ENCODE measurements at regions not wholly inside any gene's neighbourhood (a gene's known extent, or its start where the extent isn't known, plus 50 kb on each side); places are given as distances from the start of the nearest gene placed in this dataset.
"Not testable (repeated sequence)": the region's sequence is repeated elsewhere in the genome, so short reads cannot be mapped to it uniquely, and the experiment has no call there.

DNA sequence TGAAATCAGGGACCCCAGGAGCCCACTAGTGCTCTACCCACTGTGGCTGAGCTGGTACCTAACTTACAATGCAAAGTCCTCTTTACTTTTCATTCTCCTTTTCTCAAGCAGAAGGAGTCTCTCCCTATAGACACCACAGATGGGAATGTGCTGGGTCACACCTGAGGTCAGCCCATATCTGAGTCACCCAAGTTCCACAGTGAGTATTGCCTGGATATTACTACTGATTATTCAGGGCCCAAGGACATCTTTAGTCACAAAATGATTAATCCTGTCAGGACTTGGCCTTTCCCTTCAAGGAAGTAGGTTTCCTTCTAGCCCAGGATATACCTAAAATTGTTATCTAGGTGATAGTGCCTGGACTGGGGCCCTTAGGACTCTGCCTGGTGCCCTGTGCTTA, 1305.2 kb downstream of the SI start:
- no peak for DNase-seq

DNA sequence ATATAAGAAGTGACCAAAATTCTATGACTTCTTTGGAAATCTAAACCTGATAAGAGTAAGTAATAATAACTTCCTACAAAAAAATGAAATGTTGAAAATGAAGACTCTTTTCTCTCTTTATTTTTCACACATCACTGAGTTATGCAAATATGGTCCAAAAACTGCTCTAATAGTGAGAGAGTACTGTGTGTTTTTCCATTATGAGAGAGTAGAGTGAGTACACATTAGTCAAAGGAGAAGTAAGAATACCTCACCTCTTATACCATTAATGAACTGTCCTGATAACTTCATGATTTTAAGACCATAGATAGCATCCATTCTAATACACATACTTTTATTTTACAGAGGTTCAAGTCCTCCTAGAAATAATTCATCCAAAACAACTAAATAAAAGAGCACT, 1310.2 kb downstream of the SI start:
- no peak for DNase-seq

DNA sequence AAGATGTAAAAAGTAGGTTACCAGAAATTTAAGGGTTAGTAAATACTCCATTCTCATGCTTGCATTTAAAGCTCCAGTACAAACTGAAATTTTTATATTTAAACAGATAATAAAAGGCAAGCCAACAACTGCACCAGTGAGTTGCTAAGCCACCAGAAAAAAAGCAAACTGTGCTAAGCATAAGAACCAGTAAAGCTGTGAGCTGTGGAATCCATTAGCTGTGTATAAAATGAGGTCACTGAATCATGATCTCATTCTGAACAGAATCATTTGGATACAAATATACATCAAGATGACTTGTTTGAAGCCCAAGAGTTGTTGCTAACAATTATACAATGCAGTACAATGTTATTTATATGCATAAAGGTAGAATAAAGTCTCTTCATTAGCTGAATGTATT, 1312.2 kb downstream of the SI start:
- no peak for DNase-seq

DNA sequence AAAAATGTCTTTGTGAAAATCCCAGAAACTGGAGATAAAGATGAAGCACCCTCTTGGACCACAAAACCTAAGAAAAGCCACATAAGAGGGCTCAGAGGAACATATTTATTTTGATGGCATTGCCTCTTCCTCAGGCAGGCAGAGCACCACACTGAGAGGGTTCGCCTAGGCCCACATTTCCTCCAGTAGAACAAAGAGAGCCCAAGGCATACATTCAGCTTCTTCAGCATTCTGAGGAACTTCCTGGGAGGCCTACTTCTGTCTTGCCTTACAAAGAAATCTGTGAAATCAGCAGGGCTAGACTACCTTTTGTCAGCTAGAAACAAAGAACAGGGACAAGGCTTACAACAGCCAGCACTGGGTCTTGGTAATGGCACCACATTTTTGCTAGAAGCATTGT, 1325.3 kb downstream of the SI start:
- DNase-seq = no peak

DNA sequence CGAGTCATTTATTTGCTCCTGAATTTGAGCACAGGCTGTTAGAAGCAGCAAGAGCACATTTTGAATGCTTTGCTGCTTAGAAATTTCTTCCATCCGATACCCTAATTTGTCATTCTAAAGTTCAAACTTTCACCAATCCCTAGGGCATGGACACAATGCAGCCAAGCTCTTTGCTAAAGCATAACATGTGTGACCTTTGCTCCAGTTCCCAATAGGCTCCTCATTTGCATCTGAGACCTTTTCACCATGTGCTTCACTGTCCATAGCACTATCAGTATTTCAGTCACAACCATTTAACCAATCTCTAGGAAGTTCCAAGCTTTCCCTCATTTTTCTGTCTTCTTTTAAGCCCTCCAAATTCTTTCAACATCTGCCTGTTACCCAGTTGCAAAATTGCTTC, 1333.1 kb downstream of the SI start:
- DNase-seq = no peak

DNA sequence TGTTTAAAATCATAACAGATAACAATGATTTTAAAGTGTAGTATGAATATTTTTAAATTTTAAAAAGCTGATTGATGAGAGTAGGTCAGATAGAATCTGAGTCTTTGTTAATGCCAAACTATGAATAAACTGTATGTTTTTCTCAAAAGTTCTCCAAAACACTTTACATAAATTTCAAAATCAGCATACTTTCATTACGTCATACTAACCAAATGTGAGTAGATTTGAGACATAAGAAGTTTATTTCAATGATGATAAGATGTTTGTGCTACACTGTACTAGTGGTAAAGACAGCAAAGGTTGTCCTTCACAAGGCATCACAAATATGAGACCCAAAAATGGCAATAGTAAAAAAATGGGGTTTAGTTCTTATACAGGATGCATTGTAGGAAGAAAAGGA, 1342.9 kb downstream of the SI start:
- DNase-seq = no peak

DNA sequence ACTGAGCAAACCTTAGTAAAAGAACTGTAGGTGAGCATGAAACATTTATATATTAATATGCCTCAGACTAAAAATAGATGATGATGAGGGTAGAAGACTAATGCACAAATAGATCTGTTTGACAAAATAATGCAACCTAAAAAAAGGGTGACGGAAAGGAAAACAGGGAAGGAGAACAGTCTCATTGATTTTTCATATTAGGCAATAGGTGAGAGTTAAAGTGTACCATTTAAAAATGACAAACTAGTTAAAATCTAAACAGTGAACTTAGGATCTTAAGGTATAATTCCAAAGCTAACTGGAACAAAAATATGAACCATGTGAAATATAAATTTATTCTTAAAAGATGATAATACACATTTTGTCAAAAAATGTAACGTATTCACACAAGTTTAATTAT, 1347.6 kb downstream of the SI start:
- DNase-seq = no peak

DNA sequence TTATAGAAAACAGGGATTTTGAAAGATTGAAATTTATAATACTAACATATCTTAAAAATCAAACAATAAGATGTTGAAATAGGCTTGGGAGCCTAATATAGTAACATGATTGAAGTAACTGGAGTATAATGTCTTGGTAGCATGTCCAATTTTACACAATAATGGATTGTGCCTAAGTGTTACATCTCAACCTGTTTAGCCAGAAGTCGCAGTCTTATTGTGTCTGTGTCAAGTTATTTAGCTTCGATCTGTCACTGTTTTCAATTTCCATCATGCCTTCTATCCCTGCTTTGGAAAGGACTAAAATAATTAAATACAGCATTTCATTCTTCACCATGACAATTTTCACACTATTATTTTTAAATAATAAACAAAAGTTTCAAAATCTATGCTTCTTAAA, 1352.2 kb downstream of the SI start:
- no peak for DNase-seq

DNA sequence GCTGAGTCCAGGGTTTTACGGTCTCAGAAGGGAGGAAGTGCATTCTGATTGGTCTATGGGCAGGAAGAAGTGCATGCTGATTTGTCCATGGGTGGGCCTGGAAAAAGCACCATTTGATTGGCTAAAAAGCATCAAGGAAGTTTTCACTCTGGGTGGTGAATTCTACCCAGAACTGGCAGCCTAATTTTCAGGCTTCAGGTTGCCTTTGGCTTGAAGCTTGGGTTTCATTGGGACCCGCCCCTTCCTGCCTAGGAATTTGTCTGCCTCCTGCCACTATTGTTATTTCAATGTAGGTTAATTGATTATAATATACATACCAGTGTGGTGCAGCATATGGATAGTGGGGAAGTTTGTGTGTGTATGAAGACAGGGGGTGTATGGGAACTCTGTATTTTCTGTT, 1355.9 kb downstream of the SI start:
- DNase-seq = no peak

DNA sequence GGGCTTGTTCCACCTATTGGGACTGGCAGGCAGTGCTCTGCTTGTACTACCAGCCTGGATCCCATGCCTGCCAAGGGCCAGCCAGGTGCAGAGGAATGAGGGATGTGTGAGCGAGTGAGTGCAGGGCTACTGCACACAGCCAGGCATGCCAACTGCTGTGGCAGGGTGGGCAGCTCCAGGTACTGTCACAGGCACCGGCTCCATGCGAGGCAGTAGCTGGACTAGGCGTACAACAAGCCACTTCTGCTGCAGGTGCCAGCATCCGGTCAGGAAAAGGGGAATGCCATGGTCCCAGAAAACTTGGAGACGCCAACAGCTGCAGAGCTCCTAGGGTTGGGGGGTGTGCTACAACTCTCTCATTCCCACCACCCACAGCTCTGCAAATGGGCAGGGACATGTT, 1356.7 kb downstream of the SI start:
- DNase-seq = no peak

DNA sequence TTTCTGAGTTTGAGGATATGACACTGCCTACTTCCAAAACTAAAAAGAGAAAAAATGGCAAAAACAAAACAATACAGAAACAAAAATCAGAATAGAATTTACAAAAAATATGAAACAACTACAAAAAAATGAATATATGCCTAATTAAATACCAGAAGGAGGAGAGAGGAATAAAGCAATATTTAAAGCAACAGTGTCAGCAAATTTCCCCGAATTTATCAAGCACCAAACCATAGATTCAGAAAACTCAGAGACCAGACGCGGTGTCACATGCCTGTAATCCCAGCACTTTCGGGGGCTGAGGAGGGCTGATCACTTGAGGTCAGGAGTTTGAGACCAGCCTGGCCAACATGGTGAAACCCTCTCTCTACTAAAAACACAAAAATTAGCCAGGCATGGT, 1360.9 kb downstream of the SI start:
- no peak for DNase-seq

DNA sequence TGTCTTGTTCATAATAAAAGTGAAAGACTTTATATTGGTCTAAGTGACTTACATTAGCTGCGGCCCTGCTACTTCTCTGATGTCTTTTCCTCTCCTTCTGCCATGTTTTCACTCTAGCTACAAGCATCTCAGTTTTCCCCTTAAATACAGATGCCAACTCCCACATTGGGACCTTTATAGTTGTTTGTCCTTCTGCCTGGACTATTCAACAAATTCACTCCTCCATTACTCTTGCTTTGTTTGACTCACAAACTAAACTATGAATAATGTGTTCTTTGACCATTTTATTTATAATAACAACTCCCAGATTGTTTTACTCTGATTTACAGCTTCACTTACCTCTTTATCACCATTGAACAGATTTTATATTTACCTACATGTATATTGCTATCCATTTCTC, 1369.9 kb downstream of the SI start:
- no peak for DNase-seq

DNA sequence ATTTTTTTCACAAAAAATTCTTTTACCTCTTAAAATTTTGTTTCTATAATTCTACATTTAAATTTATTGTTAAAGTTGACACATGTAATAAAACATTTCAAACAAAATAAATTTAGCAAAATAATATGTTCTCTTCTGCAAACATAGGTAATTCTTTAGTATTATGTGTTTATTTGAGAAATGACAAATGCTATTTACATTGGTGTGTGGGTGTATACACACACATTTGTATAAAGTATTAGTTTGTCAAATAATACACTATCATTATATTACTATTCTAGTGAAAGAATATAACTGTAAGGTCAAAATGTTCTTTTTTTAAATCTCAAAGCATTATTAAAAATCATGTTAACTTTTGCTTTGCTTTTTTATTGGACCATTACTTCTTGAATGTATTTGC, 1370.6 kb downstream of the SI start:
- DNase-seq = no peak

DNA sequence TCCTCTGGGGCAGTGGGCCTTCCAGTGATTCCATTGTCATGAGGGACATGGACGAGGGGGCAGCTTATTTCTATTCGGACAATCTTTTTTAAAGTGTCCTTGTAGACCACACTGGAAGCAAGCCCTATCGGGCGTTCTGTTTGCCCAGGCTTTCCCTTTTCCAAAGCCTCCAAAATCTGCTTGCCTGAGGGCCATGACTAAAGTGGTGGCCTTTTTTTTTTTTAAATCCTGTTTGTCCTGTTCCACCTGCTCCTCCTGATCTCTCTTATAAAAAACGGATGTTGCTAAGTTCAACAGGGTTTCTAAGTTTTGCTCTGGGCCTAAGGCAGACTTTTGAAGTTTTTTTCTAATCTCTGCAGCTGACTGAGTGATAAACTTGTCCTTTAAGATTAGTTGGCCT, 1380.1 kb downstream of the SI start:
- not testable (repeated sequence) for DNase-seq

DNA sequence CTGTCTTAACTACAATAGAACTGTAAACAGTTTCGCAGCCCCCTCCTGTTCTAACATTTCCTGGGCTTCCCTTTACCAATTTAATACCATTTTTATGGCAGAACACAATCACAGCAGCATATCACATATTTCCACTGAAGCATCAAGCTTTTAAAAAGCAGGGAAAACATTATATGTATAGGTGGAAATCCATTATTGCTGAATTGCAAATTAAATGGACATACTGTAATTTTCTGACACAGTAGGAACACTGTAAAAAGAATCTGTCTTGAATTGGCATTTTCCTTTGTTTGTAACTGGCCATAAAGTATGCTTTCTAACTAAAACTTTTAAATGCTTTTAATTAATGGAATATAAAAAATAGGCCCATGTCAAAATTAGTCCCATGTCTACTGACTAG, 1385.8 kb downstream of the SI start:
- DNase-seq = no peak

DNA sequence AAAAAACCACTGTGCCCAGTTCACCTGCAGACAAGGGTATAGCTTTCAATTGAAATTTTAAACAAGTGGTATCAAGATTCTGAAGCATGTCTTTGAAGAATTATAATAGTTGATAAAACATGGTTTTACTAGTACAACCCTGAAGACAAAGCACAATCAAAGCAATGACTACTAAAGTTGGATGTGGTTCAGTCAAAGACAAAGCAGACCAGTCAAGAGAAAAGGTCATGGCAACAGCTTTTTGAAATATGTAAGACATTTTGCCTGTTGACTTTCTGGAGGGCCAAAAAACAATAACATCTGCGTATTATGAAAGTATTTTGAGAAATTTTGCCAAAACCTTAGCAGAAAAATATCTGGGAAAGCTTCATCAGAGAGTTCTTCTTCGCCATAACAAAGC, 1393.6 kb downstream of the SI start:
- DNase-seq = no peak

DNA sequence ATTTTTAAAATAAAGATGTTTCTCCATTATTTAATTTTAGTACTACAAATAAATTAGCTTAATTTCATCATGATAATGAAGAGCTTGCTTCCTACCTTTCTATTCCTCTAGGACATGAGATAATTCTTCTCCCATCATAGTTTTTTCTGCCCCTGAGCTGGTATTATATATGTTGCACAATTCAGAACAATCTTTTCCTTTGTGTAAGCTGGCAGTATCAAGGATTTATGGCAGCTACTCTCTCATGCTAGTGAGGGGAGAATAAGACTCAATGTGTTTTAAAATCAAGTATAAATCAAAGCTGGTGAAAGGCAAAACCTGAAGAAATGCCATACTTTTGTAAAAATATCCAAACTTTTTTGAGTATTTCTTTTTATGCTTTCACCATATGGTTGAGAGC, 1405.3 kb downstream of the SI start:
- DNase-seq = no peak

DNA sequence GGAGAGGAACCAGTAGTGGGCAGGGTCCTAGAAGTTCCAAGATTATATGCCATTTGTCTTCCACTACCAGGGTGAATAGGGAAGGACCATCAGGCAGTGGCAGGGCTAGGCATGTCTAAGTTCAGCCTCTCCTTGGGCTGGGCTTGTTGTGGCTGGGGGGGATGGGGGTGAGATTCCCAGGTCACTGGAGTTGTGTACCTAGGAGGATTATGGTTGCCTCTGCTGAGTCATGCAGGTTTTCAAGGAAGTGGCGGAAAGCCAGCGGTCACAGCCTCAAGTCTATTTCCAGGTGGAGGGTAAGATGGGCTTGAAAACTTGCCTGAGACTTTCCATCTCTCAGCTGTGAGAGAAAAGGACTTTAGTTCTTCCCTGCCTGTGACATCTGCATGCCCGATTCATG, 1407.1 kb downstream of the SI start:
- no peak for DNase-seq

DNA sequence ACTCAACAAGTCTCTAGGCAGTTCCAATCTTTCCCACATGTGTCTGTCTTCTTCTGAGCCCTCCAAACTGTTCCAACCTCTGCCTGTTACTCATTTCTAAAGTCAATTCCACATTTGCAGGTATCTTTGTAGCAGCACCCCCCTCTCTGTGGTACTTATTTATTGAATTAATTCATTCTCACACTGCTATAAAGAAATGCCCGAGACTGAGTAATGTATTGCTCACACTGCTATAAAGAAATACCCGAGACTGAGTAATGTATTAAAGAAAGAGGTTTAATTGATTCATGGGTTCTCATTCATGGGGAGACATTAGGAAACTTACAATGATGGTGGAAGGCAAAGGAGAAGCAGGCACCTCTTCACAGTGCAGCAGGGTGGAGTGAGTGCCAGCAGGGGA, 1413.8 kb downstream of the SI start:
- DNase-seq = no peak

DNA sequence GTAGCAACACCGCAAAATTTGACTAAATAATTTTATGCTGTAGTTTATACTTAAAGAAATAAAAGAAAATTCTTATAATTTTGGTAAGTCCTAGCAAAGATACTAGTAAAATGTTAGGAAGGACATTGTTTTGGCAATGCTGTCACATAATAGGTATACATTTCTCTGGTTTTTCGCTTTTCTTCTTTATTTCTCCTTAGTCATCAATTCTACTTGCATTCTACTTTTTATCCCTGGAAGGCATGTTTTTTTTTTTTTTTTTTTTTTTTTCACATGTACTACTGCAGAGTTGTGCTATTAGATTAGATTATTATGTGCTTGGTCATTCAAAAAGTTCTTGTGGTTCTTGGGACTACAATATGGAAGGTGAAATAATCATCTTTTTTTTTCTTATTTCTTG, 1421.2 kb downstream of the SI start:
- DNase-seq = no peak

DNA sequence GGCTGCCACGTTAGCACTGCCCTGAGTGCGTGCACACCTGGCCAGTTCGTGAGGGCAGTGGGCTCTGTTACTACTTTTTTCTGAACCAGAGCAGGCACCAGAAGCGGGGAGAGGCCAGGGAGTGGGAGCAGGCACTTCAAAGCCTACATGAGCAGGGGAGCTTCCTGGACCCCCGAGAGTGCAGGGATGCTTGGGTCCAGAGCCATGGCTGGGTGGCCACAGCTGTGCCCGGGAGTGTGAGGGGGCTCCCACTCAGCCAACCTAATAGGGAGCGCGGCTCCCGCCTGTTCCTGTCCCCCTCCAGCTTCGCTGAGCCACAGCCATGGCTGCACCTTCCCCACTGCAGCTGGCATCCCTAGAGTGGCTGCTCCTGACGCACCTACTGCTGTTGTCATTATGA, 1423.3 kb downstream of the SI start:
- DNase-seq = no peak

DNA sequence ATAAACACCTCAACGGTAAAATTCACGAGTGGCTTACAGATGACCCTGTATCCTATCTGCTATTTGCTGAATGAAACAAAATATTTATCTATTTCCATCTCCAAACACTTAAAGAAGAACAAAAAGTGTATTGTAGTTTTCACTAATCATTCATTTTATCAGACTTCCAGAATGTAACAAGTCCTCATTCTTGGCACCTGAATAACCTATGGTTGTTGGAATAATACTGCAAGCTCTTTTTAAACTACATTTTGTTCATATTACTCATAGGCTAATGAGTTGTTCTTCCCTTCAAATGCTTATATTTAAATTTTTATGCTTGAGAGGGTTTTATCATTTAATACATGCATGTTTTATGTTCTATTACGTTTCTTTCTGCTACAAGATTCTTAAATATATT, 1434.1 kb downstream of the SI start:
- DNase-seq = no peak

DNA sequence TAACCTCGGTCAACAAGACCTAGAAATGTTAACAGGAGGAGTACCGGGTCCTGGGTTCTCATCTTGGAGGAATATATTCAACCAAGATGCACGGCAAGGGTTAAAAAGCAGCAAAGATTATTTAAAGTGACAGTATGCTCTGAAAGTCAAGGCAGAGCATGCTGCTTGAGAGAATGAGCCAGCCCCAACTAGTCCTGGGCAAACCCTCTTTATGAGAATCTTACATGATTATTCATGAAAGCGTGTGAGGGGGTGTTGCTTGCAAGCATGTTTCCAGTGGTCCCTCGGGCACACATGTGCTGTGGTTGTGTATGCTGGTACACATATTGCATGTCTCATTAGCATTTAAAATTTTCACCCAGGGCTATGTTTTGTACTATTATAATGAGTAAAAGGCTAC, 1445.6 kb downstream of the SI start:
- DNase-seq = no peak

DNA sequence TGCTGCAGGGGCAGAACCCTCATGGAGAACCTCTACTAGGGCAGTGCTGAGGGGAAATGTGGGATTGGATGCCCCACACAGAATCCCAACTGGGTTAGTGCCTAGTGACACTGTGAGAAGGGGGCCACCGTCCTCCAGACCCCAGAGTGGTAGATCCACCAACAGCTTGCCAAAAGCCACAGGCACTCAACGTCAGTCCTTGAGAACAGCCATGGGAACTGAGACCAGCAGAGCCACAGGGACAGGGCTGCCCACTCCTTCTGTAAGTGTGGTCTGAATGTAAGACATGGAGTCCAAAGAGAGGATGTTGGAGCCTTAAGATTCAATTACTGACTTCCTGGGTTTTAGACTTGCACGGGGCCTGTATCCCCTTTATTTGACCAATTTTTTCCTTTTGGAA, 1451.5 kb downstream of the SI start:
- DNase-seq = no peak

DNA sequence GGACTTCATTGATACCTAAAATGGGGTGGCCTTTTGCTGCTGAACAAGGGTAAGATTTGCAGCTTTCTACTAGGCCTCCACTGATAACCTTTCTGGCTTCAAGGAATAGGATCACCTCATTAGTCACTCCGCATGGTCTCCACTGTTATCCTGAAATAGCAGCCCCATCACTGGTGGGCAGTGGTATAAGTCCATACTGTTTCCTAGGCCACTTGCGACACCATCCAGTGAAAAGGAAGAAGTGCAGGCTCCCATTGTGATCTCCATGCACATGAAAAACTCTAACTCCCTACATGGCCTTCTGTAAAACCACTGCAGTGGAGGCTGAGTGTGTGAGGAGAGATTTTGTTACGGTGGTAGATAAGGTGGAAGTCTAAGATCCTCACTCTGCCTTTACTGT, 1455.9 kb downstream of the SI start:
- DNase-seq = no peak

DNA sequence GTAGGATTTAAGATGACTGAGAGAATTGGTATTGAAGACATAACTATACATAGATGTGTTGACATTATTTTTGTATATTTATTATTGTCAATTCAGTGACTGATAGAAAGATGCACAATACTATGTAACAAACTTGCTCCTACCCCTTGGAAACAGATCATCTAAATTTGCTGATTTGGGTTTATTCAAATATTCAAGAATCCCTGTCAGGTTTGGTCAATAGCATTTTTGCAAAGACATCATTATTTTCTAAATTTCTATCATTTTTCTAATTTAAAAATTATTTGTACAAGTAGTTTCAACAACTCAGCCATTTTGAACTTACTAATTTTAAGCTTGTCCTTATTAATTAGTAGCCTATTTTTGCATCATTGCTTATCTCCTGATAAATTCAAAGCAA, 1463.4 kb downstream of the SI start:
- DNase-seq = no peak

DNA sequence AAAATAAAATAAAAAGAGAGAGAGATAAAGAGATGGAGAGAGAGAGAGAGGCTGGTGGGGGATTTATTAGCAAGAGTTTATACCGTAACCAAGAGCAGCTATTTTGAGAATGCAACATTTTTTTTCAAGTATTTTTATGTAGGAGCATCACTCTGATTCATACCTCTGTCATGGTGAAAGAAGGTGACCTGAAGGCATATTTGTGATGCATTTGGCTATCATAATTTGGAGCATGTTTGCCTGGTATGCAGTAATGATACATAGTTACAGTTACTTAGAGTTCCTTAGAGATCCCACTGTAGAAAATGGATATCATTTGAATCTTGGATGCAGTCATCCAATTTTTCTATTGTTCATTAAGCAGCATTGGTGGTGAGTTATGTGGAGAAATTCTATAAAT, 1472.4 kb downstream of the SI start:
- no peak for DNase-seq

All from hematopoietic multipotent progenitor cell treated with erythropoietin and hydrocortisone succinate and interleukin-3 and kit ligand, for 6 days (in vitro differentiated cells).